HEK293 (cell line): ENCODE measurements at regions not wholly inside any gene's neighbourhood (a gene's known extent, or its start where the extent isn't known, plus 50 kb on each side); places are given as distances from the start of the nearest gene placed in this dataset.

ENCODE experiments used
- CTCF ChIA-PET: fragments of 350-600 bp; formaldehyde crosslinking; extraction: SDS; loops from one replicate; lab custom pipeline; 2021; ENCODE audit warnings: antibody characterized with exemption; lab: Yijun Ruan, JAX
- POLR2A ChIA-PET: fragments of 300-600 bp; formaldehyde crosslinking; extraction: SDS; loops from one replicate; lab custom pipeline; 2020; ENCODE audit warnings: antibody characterized with exemption, inconsistent platforms; lab: Yijun Ruan, JAX
- H3K27ac ChIP-seq: fragments of 200-500 bp; sonication (Bioruptor generic); 2 replicates; pipeline ENCODE4 v1.5.1; 2014; ENCODE audit warnings: low read depth, low read length, control low read depth, inconsistent platforms; ENCODE audit errors: extremely low read depth
- H3K36me3 ChIP-seq, 2 experiments: fragments of 200-500 bp in 1 of 2; sonication (Bioruptor generic) in 1 of 2; 1 replicate in 1 of 2; 2 replicates in 1 of 2; pipeline ENCODE4 v1.5.1; 2014 to 2017; ENCODE audit warnings: inconsistent platforms in 2 of 2, low read length in 2 of 2; ENCODE audit not compliant: control insufficient read depth in 2 of 2, insufficient read depth in 1 of 2
- H3K4me1 ChIP-seq: fragments of 200-500 bp; sonication (Bioruptor generic); 2 replicates; pipeline ENCODE4 v1.5.1; 2014; ENCODE audit warnings: mild to moderate bottlenecking, low read length, inconsistent platforms; ENCODE audit not compliant: control insufficient read depth, insufficient read depth
- H3K4me3 ChIP-seq: 2 replicates; pipeline ENCODE4 v1.5.1; 2011; ENCODE audit warnings: low read depth, mild to moderate bottlenecking, control low read depth, low read length, moderate library complexity
- H3K9me3 ChIP-seq: fragments of 200-500 bp; sonication (Bioruptor generic); 2 replicates; pipeline ENCODE4 v1.5.1; 2014; ENCODE audit warnings: low read depth, low read length, inconsistent platforms; ENCODE audit not compliant: control insufficient read depth, insufficient read depth
- CTCF ChIP-seq: fragments of 450-650 bp; formaldehyde crosslinking; IDR thresholded peaks from 2 replicates; pipeline ENCODE4 v1.5.1; 2016; ENCODE audit warnings: missing biosample characterization, missing genetic modification characterization
- IKZF3 ChIP-seq: fragments of 450-650 bp; IDR thresholded peaks from 2 replicates; pipeline ENCODE4 v1.5.0; 2018; ENCODE audit warnings: missing biosample characterization, mild to moderate bottlenecking, missing genetic modification characterization, moderate library complexity
- KLF9 ChIP-seq: fragments of 450-650 bp; formaldehyde crosslinking; IDR thresholded peaks from 2 replicates; pipeline ENCODE4 v1.5.1; 2016; ENCODE audit warnings: missing biosample characterization, missing genetic modification characterization, low read depth
- MEIS1 ChIP-seq: sonication (generic); formaldehyde crosslinking; IDR thresholded peaks from 2 replicates; pipeline ENCODE4 v1.8.1; 2022; ENCODE audit warnings: missing genetic modification reagents, mild to moderate bottlenecking, borderline replicate concordance
- PATZ1 ChIP-seq: fragments of 450-650 bp; formaldehyde crosslinking; IDR thresholded peaks from 2 replicates; pipeline ENCODE4 v1.5.1; 2016; ENCODE audit warnings: missing biosample characterization, missing genetic modification characterization
- PBX3 ChIP-seq: sonication (generic); formaldehyde crosslinking; IDR thresholded peaks from 2 replicates; pipeline ENCODE4 v1.8.1; 2022; ENCODE audit warnings: mild to moderate bottlenecking, moderate library complexity, missing genetic modification reagents
- SALL2 ChIP-seq: fragments of 450-650 bp; formaldehyde crosslinking; IDR thresholded peaks from 2 replicates; pipeline ENCODE4 v1.5.0; 2017; ENCODE audit warnings: missing biosample characterization, mild to moderate bottlenecking, missing genetic modification characterization, borderline replicate concordance
- SCRT1 ChIP-seq: fragments of 450-650 bp; formaldehyde crosslinking; IDR thresholded peaks from 2 replicates; pipeline ENCODE4 v1.5.1; 2016; ENCODE audit warnings: missing biosample characterization, missing genetic modification characterization, borderline replicate concordance
- YY1 ChIP-seq: fragments of 450-650 bp; formaldehyde crosslinking; IDR thresholded peaks from 2 replicates; pipeline ENCODE4 v1.5.1; 2018; ENCODE audit warnings: missing biosample characterization, missing genetic modification characterization
- ZBTB1 ChIP-seq: fragments of 450-650 bp; formaldehyde crosslinking; IDR thresholded peaks from 2 replicates; pipeline ENCODE4 v1.5.1; 2016; ENCODE audit warnings: missing biosample characterization, missing genetic modification characterization
- ZNF121 ChIP-seq: fragments of 450-650 bp; formaldehyde crosslinking; IDR thresholded peaks from 2 replicates; pipeline ENCODE4 v1.5.1; 2016; ENCODE audit warnings: missing biosample characterization, missing genetic modification characterization
- ZNF16 ChIP-seq: fragments of 450-650 bp; formaldehyde crosslinking; IDR thresholded peaks from 2 replicates; pipeline ENCODE4 v1.5.1; 2016; ENCODE audit warnings: low read depth, missing biosample characterization, missing genetic modification characterization
- ZNF169 ChIP-seq: fragments of 450-650 bp; formaldehyde crosslinking; IDR thresholded peaks from 2 replicates; pipeline ENCODE4 v1.5.1; 2016; ENCODE audit warnings: missing biosample characterization, missing genetic modification characterization
- ZNF19 ChIP-seq: fragments of 450-650 bp; formaldehyde crosslinking; IDR thresholded peaks from 2 replicates; pipeline ENCODE4; 2016; ENCODE audit warnings: missing biosample characterization, missing genetic modification characterization, low read depth
- ZNF202 ChIP-seq: fragments of 450-650 bp; formaldehyde crosslinking; IDR thresholded peaks from 2 replicates; pipeline ENCODE4 v1.5.1; 2016; ENCODE audit warnings: missing biosample characterization, missing genetic modification characterization, borderline replicate concordance
- ZNF214 ChIP-seq: fragments of 450-650 bp; formaldehyde crosslinking; IDR thresholded peaks from 2 replicates; pipeline ENCODE4 v1.5.1; 2017; ENCODE audit warnings: missing biosample characterization, mild to moderate bottlenecking, missing genetic modification characterization, borderline replicate concordance
- ZNF248 ChIP-seq: fragments of 450-650 bp; formaldehyde crosslinking; IDR thresholded peaks from 2 replicates; pipeline ENCODE4 v1.5.1; 2017; ENCODE audit warnings: missing biosample characterization, missing genetic modification characterization
- ZNF311 ChIP-seq: fragments of 450-650 bp; formaldehyde crosslinking; IDR thresholded peaks from 2 replicates; pipeline ENCODE4 v1.5.1; 2017; ENCODE audit warnings: missing biosample characterization, missing genetic modification characterization, borderline replicate concordance
- ZNF324 ChIP-seq: fragments of 450-650 bp; formaldehyde crosslinking; IDR thresholded peaks from 2 replicates; pipeline ENCODE4 v1.5.1; 2016; ENCODE audit warnings: missing biosample characterization, missing genetic modification characterization
- ZNF366 ChIP-seq: fragments of 450-650 bp; formaldehyde crosslinking; conservative IDR thresholded peaks from 2 replicates; pipeline ENCODE4 v1.5.1; 2016; ENCODE audit warnings: missing biosample characterization, missing genetic modification characterization
- ZNF391 ChIP-seq: fragments of 450-650 bp; formaldehyde crosslinking; IDR thresholded peaks from 2 replicates; pipeline ENCODE4 v1.5.1; 2016; ENCODE audit warnings: low read depth, missing biosample characterization, missing genetic modification characterization, borderline replicate concordance
- ZNF48 ChIP-seq: fragments of 450-650 bp; formaldehyde crosslinking; IDR thresholded peaks from 2 replicates; pipeline ENCODE4 v1.5.1; 2016; ENCODE audit warnings: missing biosample characterization, missing genetic modification characterization
- ZNF530 ChIP-seq: fragments of 450-650 bp; formaldehyde crosslinking; IDR thresholded peaks from 2 replicates; pipeline ENCODE4 v1.5.1; 2016; ENCODE audit warnings: low read depth, missing biosample characterization, missing genetic modification characterization
- ZNF549 ChIP-seq: fragments of 450-650 bp; IDR thresholded peaks from 2 replicates; pipeline ENCODE4 v1.5.1; 2018; ENCODE audit warnings: missing biosample characterization, missing genetic modification characterization, mild to moderate bottlenecking, inconsistent platforms, moderate library complexity
- ZNF670 ChIP-seq: fragments of 450-650 bp; formaldehyde crosslinking; IDR thresholded peaks from 2 replicates; pipeline ENCODE4 v1.5.1; 2016; ENCODE audit warnings: missing biosample characterization, missing genetic modification characterization, low read depth
- ZNF785 ChIP-seq: fragments of 450-650 bp; formaldehyde crosslinking; IDR thresholded peaks from 2 replicates; pipeline ENCODE4 v1.5.1; 2016; ENCODE audit warnings: missing biosample characterization, missing genetic modification characterization
- ZSCAN30 ChIP-seq: fragments of 450-650 bp; IDR thresholded peaks from 2 replicates; pipeline ENCODE4 v1.5.1; 2018; ENCODE audit warnings: missing biosample characterization, mild to moderate bottlenecking, missing genetic modification characterization, moderate library complexity
- TF ChIP-seq, protein P1 (sequence below): fragments of 450-650 bp; formaldehyde crosslinking; IDR thresholded peaks from 2 replicates; pipeline ENCODE4 v1.5.1; 2017; ENCODE audit warnings: missing biosample characterization, mild to moderate bottlenecking, missing genetic modification characterization, moderate library complexity
- TF ChIP-seq, protein P2 (sequence below): fragments of 450-650 bp; IDR thresholded peaks from 2 replicates; pipeline ENCODE4 v1.5.1; 2018; ENCODE audit warnings: missing biosample characterization, missing genetic modification characterization

- TF ChIP-seq, protein P1, sequence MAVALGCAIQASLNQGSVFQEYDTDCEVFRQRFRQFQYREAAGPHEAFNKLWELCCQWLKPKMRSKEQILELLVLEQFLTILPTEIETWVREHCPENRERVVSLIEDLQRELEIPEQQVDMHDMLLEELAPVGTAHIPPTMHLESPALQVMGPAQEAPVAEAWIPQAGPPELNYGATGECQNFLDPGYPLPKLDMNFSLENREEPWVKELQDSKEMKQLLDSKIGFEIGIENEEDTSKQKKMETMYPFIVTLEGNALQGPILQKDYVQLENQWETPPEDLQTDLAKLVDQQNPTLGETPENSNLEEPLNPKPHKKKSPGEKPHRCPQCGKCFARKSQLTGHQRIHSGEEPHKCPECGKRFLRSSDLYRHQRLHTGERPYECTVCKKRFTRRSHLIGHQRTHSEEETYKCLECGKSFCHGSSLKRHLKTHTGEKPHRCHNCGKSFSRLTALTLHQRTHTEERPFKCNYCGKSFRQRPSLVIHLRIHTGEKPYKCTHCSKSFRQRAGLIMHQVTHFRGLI, result no peak
- TF ChIP-seq IKZF3 (tag by site-specific recombination), result no peak
- no peak for TF ChIP-seq ZNF391 (tag by site-specific recombination)
- no peak for TF ChIP-seq ZNF16 (tag by site-specific recombination)
- no peak for TF ChIP-seq ZNF785 (tag by site-specific recombination)
- TF ChIP-seq, protein P2, sequence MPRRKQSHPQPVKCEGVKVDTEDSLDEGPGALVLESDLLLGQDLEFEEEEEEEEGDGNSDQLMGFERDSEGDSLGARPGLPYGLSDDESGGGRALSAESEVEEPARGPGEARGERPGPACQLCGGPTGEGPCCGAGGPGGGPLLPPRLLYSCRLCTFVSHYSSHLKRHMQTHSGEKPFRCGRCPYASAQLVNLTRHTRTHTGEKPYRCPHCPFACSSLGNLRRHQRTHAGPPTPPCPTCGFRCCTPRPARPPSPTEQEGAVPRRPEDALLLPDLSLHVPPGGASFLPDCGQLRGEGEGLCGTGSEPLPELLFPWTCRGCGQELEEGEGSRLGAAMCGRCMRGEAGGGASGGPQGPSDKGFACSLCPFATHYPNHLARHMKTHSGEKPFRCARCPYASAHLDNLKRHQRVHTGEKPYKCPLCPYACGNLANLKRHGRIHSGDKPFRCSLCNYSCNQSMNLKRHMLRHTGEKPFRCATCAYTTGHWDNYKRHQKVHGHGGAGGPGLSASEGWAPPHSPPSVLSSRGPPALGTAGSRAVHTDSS (tag by site-specific recombination), result no peak
- TF ChIP-seq KLF9 (tag by site-specific recombination), result no peak
- no peak for TF ChIP-seq ZNF324 (tag by site-specific recombination)
- no peak for TF ChIP-seq ZNF214 (tag by site-specific recombination)
- TF ChIP-seq ZNF670 (tag by site-specific recombination), result no peak
- TF ChIP-seq ZNF48 (tag by site-specific recombination), result no peak
- Histone ChIP-seq H3K36me3 (no peaks in the 10 kb centered on the region), H3K9me3 (no peaks in the 10 kb centered on the region), H3K4me3 (no peak overlapping the region), H3K27ac (no peak overlapping the region), H3K4me1 (no peaks in the 10 kb centered on the region)
- POLR2A ChIA-PET, result no interaction called here
- CTCF ChIA-PET, result no interaction called here
Measured at GRCh38 chr18:73283032-73283431, 415.2 kb upstream of the NETO1 start.

DNA sequence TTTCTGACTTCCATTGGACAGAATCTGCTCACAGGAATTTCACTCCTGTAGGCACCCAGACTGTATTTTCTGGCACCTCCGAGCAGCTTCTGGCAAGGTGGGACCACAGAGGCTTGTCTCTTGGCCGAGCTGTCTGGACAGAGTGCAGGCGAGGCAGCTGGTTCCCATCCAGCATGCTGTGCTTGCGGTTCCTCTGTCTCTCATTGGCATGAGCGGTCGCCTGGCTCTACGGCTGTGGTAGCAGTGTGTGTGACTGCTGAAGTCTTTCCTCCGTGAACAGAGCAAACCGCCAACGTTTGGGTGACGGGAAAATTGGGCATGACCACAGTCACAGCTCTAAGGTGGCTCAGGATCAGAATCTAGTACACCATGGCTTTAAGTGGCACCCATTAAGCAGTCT is 411.7 kb upstream of the NETO1 start:
- CTCF ChIA-PET, result no interaction called here
- TF ChIP-seq SALL2, result no peak
- no peak for TF ChIP-seq YY1
- TF ChIP-seq ZNF121 (tag by site-specific recombination), result no peak
- no peak for TF ChIP-seq ZSCAN30
- no peak for TF ChIP-seq ZNF530 (tag by site-specific recombination)
- TF ChIP-seq ZNF48 (tag by site-specific recombination), result no peak
- TF ChIP-seq ZNF248 (tag by site-specific recombination), result no peak
- no peak for TF ChIP-seq PBX3 (CRISPR knock-in tag)
- TF ChIP-seq MEIS1 (CRISPR knock-in tag), result no peak
- no peak for TF ChIP-seq SCRT1 (tag by site-specific recombination)
- TF ChIP-seq ZNF549 (tag by site-specific recombination), result no peak
- no peak for TF ChIP-seq ZNF169 (tag by site-specific recombination)
- no peak for TF ChIP-seq ZNF202 (tag by site-specific recombination)
- TF ChIP-seq ZNF311 (tag by site-specific recombination), result no peak
- TF ChIP-seq CTCF, result no peak
- no peak for TF ChIP-seq ZNF19 (tag by site-specific recombination)
- no peak for TF ChIP-seq PATZ1 (tag by site-specific recombination)
- TF ChIP-seq ZBTB1 (tag by site-specific recombination), result no peak
- TF ChIP-seq ZNF366, result no peak
- TF ChIP-seq, all 188 proteins: peak for 0
- H3K36me3 ChIP-seq, result no peaks in the 10 kb centered on the region
- POLR2A ChIA-PET, result no interaction called here
- H3K27ac ChIP-seq, result no peak overlapping the region
- H3K4me3 ChIP-seq, result no peak overlapping the region
- H3K4me1 ChIP-seq, result no peaks in the 10 kb centered on the region
- no peaks in the 10 kb centered on the region for H3K9me3 ChIP-seq
